ENCODE measurements at regions not wholly inside any gene's neighbourhood (a gene's known extent, or its start where the extent isn't known, plus 50 kb on each side); places are given as distances from the start of the nearest gene placed in this dataset.
"Not testable (repeated sequence)": the region's sequence is repeated elsewhere in the genome, so short reads cannot be mapped to it uniquely, and the experiment has no call there.

GRCh38 chr1:173257805-173258204 is 50.7 kb upstream of the TNFSF4 start:
- no peak for DNase-seq (ENCODE audit: low spot score)

- DNase-seq (ENCODE audit: low spot score) = no peak
Measured at GRCh38 chr1:173258479-173259264, 51.5 kb upstream of the TNFSF4 start.

- not testable (repeated sequence) for DNase-seq (ENCODE audit: low spot score)
Measured at GRCh38 chr1:173260329-173260728, 53.2 kb upstream of the TNFSF4 start.

GRCh38 chr1:173266841-173267240 is 59.7 kb upstream of the TNFSF4 start:
- no peak for DNase-seq (ENCODE audit: low spot score)

- no peak for DNase-seq (ENCODE audit: low spot score)
Measured at GRCh38 chr1:173267453-173267945, 60.4 kb upstream of the TNFSF4 start.

GRCh38 chr1:173268261-173268660 is 61.1 kb upstream of the TNFSF4 start:
- no peak for DNase-seq (ENCODE audit: low spot score)

GRCh38 chr1:173268786-173269277 is 61.7 kb upstream of the TNFSF4 start:
- no peak for DNase-seq (ENCODE audit: low spot score)

- DNase-seq (ENCODE audit: low spot score) = no peak
Measured at GRCh38 chr1:173269490-173270230, 62.5 kb upstream of the TNFSF4 start.

- DNase-seq (ENCODE audit: low spot score) = no peak
Measured at GRCh38 chr1:173270243-173270642, 63.1 kb upstream of the TNFSF4 start.

- not testable (repeated sequence) for DNase-seq (ENCODE audit: low spot score)
Measured at GRCh38 chr1:173271021-173271420, 63.9 kb upstream of the TNFSF4 start.

GRCh38 chr1:173275496-173275895 is 68.4 kb upstream of the TNFSF4 start:
- DNase-seq (ENCODE audit: low spot score) = no peak

GRCh38 chr1:173276922-173277800 is 70.0 kb upstream of the TNFSF4 start:
- no peak for DNase-seq (ENCODE audit: low spot score)

GRCh38 chr1:173280899-173281660 is 73.9 kb upstream of the TNFSF4 start:
- no peak for DNase-seq (ENCODE audit: low spot score)

- no peak for DNase-seq (ENCODE audit: low spot score)
Measured at GRCh38 chr1:173285048-173285447, 77.9 kb upstream of the TNFSF4 start.

GRCh38 chr1:173287785-173288184 is 80.7 kb upstream of the TNFSF4 start:
- DNase-seq (ENCODE audit: low spot score) = no peak

GRCh38 chr1:173293756-173294155 is 86.6 kb upstream of the TNFSF4 start:
- DNase-seq (ENCODE audit: low spot score) = no peak

GRCh38 chr1:173294843-173295242 is 87.7 kb upstream of the TNFSF4 start:
- no peak for DNase-seq (ENCODE audit: low spot score)

GRCh38 chr1:173295391-173295790 is 88.3 kb upstream of the TNFSF4 start:
- no peak for DNase-seq (ENCODE audit: low spot score)

- no peak for DNase-seq (ENCODE audit: low spot score)
Measured at GRCh38 chr1:173295995-173296394, 88.9 kb upstream of the TNFSF4 start.

- DNase-seq (ENCODE audit: low spot score) = no peak
Measured at GRCh38 chr1:173297798-173298391, 90.8 kb upstream of the TNFSF4 start.

Data from NAMALWA (cell line).